ENCODE measurements at regions not wholly inside any gene's neighbourhood (a gene's known extent, or its start where the extent isn't known, plus 50 kb on each side); places are given as distances from the start of the nearest gene placed in this dataset.

GRCh38 chr1:94627771-94628498, 86.4 kb upstream of the F3 start:
- TF ChIP-seq CTCF (IDR thresholded peaks at IDR 0.05; ENCODE audit: insufficient read depth, low read depth, low read length, missing control alignments): no peak
- no peak overlapping the region for H3K4me3 ChIP-seq (ENCODE audit: low read depth, low read length)
- DNase-seq (ENCODE audit: low read depth): no peak

GRCh38 chr1:94624203-94624602, 82.6 kb upstream of the F3 start:
- no peak for TF ChIP-seq CTCF (IDR thresholded peaks at IDR 0.05; ENCODE audit: insufficient read depth, low read depth, low read length, missing control alignments)
- no peak overlapping the region for H3K4me3 ChIP-seq (ENCODE audit: low read depth, low read length)
- DNase-seq (ENCODE audit: low read depth): no peak

GRCh38 chr1:94623560-94624148, 82.1 kb upstream of the F3 start:
- no peak for DNase-seq (ENCODE audit: low read depth)
- no peak for TF ChIP-seq CTCF (IDR thresholded peaks at IDR 0.05; ENCODE audit: insufficient read depth, low read depth, low read length, missing control alignments)

GRCh38 chr1:94622757-94623156, 81.2 kb upstream of the F3 start:
- no peak for TF ChIP-seq CTCF (IDR thresholded peaks at IDR 0.05; ENCODE audit: insufficient read depth, low read depth, low read length, missing control alignments)
- DNase-seq (ENCODE audit: low read depth): no peak
- H3K4me3 ChIP-seq (ENCODE audit: low read depth, low read length): no peak overlapping the region

More at GRCh38 chr1:94623560-94624148, 82.1 kb upstream of the F3 start:
- H3K4me3 ChIP-seq (ENCODE audit: low read depth, low read length): no peak overlapping the region

GRCh38 chr1:94621802-94622201, 80.2 kb upstream of the F3 start:
- no peak for TF ChIP-seq CTCF (IDR thresholded peaks at IDR 0.05; ENCODE audit: insufficient read depth, low read depth, low read length, missing control alignments)

GRCh38 chr1:94621395-94621794, 79.8 kb upstream of the F3 start:
- DNase-seq (ENCODE audit: low read depth): no peak
- no peak overlapping the region for H3K4me3 ChIP-seq (ENCODE audit: low read depth, low read length)
- TF ChIP-seq CTCF (IDR thresholded peaks at IDR 0.05; ENCODE audit: insufficient read depth, low read depth, low read length, missing control alignments): no peak

More at GRCh38 chr1:94621802-94622201, 80.2 kb upstream of the F3 start:
- DNase-seq (ENCODE audit: low read depth): no peak
- no peak overlapping the region for H3K4me3 ChIP-seq (ENCODE audit: low read depth, low read length)
